NCI-H69 (cell line): ENCODE measurements at regions not wholly inside any gene's neighbourhood (a gene's known extent, or its start where the extent isn't known, plus 50 kb on each side); places are given as distances from the start of the nearest gene placed in this dataset.
"Not testable (repeated sequence)": the region's sequence is repeated elsewhere in the genome, so short reads cannot be mapped to it uniquely, and the experiment has no call there.

ENCODE experiments used
- DNase-seq: peaks from one replicate; lab custom pipeline; 2025; lab: John Stamatoyannopoulos, UW

DNA sequence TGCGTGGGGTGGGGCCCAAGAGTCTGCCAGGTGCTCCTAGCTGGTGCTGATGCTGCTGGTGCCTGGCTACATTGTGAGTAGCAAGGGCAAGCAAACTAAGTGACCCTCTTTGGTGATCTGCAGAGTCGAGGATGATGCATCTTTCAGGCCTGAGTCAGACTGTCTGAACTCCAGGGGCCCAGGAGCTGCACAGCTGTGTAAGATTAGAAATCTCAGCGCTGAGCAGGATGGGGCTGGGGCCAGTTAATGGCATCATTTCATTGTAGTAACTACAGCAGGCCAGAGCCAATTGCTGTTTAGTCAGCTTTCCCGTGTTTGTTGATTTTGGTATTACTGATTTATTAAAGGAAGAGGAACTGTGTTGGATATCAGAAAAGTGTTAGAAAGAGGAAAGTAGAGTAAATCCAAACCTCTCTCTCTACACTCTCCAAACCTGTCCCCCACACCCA, 365.2 kb downstream of the PAX1 start:
- DNase-seq: no peak

DNA sequence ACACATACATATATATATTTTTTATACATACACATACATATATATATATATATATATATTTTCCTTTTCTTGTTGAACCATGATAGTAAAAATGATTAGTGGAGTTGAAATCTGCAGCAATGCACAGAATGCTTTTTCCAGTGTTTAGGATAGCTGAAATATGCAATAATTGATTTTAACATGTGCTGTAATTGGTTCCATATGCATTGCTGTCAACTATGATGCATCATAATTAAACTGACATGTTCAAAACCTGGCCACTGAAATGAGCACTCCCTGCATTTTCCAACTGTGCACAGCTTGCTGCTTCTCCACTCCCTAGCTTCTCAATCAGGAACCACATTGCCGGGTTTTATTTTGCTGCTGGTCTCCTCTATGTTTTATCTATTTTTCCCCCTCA, 358.3 kb downstream of the PAX1 start:
- no peak for DNase-seq

DNA sequence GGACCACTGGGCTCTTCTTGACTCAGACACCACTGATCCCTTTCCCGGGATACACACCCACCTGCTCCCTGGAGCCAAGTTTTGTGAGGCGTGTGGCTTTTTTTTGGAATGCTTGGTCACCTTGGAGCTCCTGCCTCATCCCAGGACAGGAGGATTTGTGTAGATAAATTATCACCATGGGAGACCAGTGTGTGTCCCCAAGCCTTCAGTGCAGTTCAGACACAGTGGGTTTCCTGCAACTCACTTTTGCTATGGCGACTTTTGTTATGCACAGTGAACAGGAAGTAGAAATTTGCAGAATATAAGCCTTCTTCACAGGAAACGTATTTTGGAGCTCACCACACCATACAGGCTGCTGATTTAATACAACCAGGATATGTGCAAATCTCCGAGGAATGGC, 357.4 kb downstream of the PAX1 start:
- DNase-seq: no peak

DNA sequence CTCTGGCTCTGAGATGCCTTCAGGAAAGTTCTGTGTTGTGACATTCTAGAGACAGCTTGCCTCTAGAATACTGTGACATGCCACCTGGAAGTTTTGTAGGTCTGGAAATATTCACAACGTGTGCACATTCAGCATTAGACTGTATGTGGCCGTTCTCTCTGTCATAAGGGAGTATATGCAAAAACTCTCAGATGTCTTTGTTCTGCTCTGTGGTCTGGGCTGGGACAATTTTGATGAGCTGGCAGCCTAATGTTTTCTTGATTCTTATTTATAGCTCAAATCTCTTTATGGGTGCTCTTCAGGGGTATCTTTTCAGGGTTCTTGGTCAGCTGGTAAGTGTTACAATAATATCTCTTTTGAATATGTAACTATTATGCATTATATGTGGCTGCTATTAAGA, 355.1 kb downstream of the PAX1 start:
- no peak for DNase-seq

DNA sequence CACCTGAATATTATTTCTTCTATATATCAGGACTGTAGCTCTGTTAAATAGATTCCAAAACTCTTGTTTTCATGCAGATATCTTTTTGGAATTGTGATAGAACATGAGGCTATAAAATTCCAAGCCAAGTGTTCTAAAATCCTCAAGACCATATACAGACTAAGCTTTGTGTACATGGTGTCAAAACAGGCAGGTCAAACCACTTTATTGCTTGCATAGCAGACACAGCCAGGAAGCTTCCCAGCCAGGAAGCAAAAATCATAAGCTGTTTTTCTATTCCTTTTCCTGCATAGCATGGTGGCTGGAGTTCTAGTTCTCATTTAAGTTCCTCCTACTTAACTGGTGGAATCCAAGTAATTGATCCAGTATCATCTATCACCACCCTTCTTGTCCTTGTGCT, 353.3 kb downstream of the PAX1 start:
- DNase-seq: no peak

DNA sequence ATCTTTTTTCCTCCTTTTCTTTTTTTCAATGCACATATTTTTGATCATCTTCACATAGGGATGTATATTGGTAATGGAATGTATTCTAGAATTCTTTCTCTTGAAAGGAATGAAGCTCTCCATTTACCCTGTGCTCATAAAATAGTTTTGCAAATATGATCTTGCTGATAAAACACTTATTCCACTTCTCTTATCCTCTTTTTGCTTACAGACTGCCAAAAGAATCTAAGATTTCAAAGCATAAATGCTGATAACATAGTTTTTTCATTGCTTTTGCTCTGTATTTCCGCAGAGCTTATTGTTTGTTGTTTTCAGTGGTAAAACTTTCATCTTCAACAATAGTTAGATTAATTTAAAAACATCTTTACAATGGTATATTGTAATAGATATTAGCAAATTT, 350.5 kb downstream of the PAX1 start:
- no peak for DNase-seq

DNA sequence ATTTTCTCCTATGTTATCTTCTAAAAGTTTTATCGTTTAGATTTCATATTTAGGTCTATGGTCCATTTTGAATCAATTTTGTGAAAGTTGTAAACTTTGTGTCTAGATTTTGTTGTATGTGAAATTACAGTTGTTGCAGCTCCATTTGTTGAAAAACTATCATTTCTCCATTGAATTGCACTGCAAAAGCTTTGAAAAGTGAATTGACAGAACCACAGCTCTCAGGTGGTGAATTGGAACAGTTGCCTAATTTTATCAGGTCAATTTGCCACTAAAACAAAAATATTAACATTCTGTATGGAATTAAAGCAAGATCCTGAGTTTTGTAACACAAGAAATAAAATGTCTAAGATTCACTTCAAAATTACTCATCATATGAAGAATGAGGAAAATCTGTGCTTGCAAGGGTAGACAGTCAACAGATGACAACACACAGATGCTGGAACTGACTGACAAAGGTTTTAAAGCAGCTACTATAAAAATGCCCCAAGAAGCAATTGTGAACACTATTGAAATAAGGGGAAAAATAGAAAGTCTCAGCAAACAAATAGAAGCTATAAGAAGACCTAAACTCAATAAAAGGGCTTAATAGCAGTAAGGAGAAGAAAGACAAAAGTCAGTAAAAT, 346.7 kb downstream of the PAX1 start:
- DNase-seq: no peak

DNA sequence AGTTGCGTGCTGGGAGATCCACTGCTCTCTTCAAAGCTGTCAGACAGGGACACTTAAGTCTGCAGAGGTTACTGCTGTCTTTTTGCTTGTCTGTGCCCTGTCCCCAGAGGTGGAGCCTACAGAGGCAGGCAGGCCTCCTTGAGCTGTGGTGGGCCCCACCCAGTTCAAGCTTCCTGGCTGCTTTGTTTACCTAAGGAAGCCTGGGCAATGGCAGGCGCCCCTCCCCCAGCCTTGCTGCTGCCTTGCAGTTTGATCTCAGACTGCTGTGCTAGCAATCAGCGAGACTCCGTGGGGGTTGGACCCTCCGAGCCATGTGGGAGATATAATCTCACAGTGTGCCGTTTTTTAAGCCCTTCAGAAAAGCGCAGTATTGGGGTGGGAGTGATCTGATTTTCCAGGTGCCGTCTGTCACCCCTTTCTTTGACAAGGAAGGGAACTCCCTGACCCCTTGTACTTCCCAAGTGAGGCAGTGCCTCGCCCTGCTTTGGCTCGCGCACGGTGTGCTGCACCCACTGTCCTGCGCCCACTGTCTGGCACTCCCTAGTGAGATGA, 340.6 kb downstream of the PAX1 start:
- DNase-seq: not testable (repeated sequence)

DNA sequence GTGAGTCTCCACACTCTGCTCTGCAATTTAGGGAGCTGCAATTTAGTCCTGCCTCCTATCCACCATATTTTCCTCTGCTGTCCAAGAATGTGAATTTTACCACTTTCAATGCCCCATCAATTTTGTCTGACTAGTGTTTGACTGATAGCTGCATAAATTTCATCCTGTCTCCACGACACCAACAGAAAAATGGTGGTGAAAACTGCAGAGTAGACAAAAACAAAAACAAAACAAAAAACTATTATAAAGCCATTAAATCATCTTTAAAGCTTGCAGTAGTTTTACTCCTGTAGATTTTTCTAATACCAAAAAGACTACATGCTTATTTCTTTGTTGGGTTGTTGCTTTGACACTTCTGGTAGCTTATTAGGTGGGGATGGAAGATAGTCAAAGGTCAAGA, 322.0 kb downstream of the PAX1 start:
- no peak for DNase-seq

DNA sequence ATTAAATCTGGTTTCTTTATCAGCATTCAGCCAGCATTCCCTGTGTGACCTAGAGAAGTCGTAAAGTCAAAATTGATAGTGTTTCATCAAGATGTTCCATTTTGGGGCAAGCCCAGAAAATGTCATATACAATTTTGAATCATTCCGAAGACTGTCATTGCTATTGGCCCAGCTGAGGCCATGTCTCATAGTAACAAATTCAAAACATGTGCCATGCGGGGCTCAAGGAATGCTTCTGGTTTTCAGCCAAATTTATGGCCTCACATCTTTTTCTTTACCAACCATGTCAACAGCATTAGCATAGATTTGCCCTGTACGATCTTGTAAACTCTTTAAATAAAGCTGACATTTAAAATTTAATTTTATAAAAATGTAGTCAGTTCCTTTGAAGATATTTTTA, 314.7 kb downstream of the PAX1 start:
- no peak for DNase-seq

DNA sequence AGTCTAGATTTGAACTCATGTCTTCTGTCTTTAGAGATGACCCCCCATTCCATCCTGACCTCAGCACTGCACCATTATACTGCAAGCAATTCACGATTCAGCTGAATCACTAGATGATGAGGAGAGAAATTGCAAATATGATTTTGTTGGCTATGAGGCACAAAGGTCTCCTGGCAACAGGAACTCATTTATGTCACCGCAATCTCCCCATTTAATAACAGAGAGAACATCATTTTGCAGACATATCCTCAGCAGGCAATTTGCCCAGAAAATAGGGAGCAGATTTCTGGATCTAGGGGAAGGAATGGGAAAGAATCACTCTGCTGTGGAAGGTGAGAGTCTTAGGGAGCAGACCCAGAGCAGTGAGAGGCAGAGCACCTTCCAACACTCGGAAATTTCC, 303.0 kb downstream of the PAX1 start:
- no peak for DNase-seq

DNA sequence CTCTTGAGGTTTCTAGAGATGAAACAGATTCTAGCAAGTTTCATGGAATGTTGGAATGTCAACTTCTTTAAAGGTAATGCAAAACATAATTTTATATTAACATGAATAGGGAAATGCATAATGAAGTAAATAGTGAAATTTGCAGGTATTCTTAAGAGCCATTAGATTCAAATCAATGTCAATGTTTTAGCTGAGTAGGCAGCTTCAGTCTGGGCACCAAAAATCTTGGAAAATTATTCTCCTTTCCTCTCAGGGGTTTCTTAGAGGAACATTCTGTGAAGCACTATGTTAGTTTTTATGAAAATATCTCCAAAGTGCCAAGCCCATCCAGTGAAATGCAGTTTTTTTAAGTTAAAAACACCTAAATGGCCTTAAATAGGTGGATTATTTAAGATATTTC, 300.8 kb downstream of the PAX1 start:
- no peak for DNase-seq

DNA sequence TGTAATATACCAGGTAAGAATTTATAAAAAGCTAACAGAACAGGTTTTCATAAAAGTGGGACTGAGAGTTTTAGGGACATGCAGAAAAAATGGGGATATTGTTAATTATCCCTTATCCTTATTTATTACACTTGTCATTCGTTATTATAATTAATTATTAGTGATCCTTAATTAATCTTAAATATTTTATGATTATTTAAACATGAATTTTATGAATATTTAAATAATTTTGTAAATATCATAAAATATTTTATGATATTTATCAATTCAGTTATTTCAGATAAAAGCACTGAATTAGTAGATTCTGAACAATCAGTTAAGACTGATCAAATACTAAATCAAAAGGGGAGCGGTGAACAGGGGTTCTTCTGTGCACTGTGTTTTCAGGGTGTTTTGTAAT, 300.1 kb downstream of the PAX1 start:
- DNase-seq: no peak

DNA sequence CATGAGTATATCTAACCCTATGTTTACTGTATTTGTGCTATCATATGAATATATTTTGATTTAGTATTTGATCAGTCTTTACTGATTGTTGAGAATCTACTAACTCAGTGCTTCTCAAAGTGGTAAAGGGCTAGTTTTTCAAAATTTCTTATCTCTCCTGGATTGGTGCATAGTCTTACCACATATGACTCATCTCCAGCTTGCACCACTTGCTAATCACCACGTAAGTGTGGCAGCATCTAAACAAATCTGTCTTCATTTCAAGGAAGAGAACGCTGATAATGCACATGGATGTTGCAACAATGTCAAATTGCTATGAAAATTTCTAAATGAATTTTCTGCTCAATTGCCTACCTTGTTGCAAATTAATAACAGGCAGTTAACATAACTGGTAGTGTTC, 299.5 kb downstream of the PAX1 start:
- DNase-seq: no peak

DNA sequence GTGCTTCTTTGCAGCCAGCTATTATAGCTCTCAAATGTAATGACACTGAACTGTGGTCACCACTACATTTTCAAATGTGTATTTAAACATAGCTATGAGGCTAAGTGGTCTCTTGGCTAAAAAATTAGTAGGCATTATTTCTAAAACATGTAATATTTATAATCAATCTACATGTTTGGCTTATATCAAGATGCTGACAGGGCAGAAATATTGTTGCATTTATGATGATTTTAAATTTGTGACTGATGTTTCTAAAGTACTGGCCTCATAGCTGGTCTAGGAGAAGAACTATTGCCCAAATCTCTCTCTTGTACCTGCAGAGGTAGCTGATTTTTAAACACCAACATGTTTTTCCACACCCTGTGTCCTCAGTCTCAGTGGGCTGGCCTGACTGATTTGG, 298.2 kb downstream of the PAX1 start:
- DNase-seq: no peak

DNA sequence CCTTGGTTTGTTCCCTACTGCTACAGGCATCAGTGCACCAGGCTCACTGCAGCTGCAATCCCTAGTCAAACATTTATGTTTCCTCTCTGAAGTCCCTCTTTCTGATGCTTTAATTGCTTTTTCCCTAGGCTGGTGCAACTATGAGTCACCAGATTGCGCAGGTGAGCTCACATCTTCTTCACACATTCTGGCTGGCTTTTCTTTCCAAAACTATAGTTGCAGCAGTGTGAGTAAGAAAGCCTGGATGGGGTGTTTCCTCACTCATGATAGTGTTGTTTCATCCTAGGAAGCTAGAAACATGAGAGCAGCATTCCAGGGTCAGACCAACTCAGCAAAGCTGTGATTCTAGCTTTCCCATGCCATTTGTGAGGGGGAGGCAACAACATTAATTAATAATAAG, 296.4 kb downstream of the PAX1 start:
- peak; percentile 36 for DNase-seq

DNA sequence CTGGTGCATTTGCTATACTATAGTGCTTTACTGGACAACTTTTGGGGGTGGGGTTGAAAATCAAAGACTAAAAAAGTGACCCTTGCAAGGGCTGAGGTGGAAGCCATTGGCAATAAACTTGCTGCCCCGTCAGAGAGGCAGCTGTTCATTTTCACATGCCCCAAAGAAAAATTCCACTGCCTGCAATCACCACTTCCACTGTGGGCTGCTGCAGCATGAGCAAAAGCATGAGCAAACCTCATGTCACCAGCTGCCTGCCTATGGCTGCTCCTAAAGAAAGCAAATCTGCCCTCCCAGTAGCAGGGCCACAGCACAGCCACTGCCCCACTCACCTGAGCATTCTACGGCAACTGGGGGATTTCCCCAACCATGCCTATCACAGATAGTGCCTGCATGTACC, 290.0 kb downstream of the PAX1 start:
- DNase-seq: no peak

DNA sequence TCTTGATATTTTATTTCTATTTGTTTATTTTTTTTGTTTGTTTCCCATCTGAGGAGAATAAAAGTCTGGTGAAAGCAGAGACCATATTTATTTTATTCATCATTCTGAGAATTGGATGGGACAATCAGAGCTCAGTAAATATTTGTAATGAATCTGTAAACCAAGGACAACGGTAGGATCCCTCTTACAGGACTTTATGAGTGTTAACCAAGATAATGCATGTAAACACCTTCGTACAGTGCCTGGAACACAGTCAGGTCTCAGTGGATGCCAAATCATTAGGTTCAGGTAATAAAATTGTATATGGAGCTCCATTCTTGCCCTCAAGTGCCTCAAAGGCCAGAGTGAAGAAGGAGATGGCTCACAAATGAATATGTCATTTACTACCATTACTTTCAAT, 288.7 kb downstream of the PAX1 start:
- no peak for DNase-seq

DNA sequence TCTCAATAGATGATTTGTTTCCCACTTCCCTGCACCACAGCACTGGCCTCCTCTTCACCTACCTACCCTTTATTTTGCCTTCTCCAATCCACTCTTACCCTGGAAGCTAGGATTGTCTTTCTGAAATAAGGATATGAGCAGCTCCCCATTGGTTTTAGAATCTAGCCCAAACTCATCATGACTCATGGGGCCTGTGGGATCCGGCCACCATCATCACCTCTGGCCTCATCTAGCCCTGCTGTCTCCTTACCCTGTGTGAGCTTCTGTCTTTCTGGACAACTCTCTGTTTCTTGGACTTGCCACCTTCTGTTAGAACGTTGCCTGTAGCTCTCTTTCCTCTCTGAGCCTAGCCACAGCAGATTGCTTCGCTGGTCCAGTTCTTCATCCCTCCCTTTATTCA, 277.1 kb downstream of the PAX1 start:
- DNase-seq: no peak

DNA sequence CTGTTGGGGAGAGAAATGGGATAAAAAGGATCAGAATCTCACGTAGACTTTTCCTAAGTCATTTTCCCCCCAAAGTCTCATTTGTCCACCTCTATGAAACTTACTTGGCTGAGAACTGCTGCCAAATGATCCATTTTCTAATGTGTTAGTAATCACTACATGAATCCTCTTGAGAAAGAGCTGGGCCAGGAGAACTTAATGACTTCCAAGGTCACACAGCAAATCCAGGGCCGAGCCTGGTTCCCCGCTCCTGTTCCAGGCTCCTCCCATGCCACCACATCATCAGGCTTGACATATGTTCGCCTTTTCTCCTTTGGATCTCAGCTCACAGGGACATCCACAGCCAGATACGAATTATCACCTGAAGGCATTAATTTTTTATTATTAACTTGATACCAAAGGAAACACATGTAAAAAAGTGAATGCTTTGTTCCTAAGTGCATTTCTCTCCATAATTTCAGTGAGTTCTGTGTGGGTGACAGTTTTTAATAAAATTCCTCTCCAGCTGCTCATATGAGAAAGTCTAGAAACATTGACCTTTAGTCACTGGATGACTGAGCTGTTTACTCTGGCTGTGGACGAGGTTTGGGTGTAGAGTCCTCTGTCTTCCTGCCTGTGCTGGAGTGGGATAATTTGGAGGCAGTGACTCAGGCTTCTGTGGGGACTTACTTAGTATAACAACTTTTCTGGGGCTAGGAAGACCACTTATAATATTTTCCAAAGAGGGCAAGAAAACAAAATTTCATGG, 276.3 kb downstream of the PAX1 start:
- DNase-seq: no peak

DNA sequence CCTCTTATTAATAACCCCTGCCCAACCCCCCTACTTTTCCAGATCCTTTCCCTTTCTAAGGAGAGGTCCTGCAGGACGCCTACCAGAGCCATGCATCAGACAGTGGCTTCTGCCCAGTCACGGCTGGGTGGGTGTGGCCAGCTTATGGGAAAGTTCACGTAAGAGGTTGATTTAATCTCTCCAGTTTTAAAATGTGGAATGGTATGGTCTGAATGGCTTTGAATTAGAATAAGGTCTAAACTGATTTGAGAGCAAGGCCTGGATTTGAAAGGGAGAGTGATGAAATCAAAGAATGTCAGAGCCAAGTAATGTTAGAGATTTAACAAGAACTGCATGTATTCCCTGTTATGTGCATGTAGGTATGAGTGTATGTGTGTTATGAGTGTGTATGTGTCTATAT, 275.7 kb downstream of the PAX1 start:
- no peak for DNase-seq

DNA sequence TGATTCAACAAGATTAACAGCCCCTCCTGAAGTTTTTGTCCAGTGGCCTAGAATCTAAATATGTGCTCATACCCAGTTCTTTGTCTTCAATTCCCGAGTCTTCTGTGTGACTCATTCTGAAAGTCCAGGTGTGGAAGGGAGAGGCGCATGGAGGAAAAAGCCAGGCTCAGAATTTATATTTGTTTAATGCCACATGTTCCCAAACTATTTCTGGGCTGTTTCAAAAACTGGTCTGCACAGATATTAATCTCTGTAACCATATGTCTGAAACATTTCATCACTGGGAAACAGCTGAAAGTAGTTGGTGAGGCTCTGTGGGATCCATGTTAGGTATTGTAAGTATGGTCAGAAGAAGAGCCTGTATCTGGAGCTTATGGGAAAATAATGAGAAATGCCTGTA, 266.0 kb downstream of the PAX1 start:
- DNase-seq: no peak

DNA sequence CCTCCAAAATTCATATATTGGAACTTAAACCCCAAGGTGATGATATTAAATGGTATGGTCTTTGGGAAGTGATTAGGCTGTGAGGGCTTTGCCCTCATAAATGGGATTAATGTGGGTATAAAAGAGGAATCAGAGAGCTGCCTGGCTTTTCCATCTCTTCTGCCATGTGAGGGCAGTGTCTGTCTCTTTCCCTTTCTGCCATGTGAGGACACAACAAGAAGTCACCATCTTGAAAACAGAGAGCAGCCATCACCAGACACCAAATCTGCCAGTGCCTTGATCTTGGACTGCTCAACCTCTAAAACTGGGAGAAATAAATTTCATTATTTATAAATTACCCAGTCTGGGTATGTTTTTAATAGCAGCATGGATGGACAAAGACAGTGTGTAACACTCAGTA, 263.0 kb downstream of the PAX1 start:
- DNase-seq: peak; percentile 14

DNA sequence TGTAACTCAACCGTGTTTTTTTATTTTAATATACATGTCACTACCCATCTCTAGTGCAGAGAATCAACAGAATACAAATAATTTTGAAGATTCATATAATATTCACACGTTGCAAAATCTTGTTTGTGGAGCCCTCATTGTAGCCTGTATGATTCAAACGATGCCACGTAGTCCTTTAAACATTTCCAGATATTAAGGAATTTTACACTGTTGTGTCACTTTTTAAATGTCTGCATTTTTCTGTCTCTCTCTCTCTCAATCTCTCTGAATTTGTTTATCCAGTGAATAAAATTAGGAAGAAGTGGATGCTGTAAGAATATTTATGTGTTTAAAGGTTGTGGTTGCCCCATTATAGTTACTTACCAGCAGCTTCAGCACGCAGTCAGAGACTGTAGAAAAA, 262.0 kb downstream of the PAX1 start:
- no peak for DNase-seq
